ENCODE measurements at regions not wholly inside any gene's neighbourhood (a gene's known extent, or its start where the extent isn't known, plus 50 kb on each side); places are given as distances from the start of the nearest gene placed in this dataset.

- TF ChIP-seq, protein P1, sequence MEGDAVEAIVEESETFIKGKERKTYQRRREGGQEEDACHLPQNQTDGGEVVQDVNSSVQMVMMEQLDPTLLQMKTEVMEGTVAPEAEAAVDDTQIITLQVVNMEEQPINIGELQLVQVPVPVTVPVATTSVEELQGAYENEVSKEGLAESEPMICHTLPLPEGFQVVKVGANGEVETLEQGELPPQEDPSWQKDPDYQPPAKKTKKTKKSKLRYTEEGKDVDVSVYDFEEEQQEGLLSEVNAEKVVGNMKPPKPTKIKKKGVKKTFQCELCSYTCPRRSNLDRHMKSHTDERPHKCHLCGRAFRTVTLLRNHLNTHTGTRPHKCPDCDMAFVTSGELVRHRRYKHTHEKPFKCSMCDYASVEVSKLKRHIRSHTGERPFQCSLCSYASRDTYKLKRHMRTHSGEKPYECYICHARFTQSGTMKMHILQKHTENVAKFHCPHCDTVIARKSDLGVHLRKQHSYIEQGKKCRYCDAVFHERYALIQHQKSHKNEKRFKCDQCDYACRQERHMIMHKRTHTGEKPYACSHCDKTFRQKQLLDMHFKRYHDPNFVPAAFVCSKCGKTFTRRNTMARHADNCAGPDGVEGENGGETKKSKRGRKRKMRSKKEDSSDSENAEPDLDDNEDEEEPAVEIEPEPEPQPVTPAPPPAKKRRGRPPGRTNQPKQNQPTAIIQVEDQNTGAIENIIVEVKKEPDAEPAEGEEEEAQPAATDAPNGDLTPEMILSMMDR (IDR thresholded peaks at IDR 0.05; ENCODE audit: borderline replicate concordance, control extremely low read depth, extremely low read depth, insufficient read depth, missing control alignments) = peak; percentile 25
- in situ Hi-C loops (cut with MboI; ENCODE audit: low sequenced_read_pairs, unreplicated experiment) = loop anchor here (10.0 kb wide), 1 partner anchor 978 kb away; no protein-coding TSS in a partner anchor
- DNase-seq (ENCODE audit: low spot score) = peak; percentile 87
These were observed 110.8 kb upstream of the ATP11B start for GRCh38 chr3:182682263-182683241.

DNA sequence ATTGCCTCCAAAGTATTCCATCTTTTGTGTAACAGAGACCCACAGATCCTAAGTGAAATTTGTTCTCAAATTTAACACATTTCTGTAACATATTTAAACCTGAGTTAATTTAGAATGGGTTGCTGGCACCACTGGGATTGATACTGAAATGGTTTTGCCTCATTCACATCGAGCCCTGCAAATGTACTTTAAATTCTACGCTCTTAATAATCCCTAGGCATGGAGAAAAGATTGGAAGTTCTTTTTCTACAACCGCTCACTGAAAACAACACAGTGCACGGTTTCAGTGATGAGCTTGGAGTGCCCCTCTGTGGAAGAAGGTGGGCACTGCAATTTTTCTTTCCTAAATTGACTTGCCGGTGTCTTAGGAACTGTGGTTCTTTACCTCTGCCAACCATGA, 109.9 kb upstream of the ATP11B start:
- in situ Hi-C loops (cut with MboI; ENCODE audit: low sequenced_read_pairs, unreplicated experiment) = loop anchor here (10.0 kb wide), 1 partner anchor 979 kb away; no protein-coding TSS in a partner anchor
- peak; percentile 73 for DNase-seq (ENCODE audit: low spot score)
- TF ChIP-seq, protein P1 (IDR thresholded peaks at IDR 0.05; ENCODE audit: borderline replicate concordance, control extremely low read depth, extremely low read depth, insufficient read depth, missing control alignments) = peak; percentile 67

- in situ Hi-C loops (cut with MboI; ENCODE audit: low sequenced_read_pairs, unreplicated experiment) = loop anchor here (10.0 kb wide), 1 partner anchor 979 kb away; no protein-coding TSS in a partner anchor
- DNase-seq (ENCODE audit: low spot score) = no peak
- TF ChIP-seq, protein P1 (IDR thresholded peaks at IDR 0.05; ENCODE audit: borderline replicate concordance, control extremely low read depth, extremely low read depth, insufficient read depth, missing control alignments) = no peak
These were observed 109.4 kb upstream of the ATP11B start for GRCh38 chr3:182683858-182684257.

DNA sequence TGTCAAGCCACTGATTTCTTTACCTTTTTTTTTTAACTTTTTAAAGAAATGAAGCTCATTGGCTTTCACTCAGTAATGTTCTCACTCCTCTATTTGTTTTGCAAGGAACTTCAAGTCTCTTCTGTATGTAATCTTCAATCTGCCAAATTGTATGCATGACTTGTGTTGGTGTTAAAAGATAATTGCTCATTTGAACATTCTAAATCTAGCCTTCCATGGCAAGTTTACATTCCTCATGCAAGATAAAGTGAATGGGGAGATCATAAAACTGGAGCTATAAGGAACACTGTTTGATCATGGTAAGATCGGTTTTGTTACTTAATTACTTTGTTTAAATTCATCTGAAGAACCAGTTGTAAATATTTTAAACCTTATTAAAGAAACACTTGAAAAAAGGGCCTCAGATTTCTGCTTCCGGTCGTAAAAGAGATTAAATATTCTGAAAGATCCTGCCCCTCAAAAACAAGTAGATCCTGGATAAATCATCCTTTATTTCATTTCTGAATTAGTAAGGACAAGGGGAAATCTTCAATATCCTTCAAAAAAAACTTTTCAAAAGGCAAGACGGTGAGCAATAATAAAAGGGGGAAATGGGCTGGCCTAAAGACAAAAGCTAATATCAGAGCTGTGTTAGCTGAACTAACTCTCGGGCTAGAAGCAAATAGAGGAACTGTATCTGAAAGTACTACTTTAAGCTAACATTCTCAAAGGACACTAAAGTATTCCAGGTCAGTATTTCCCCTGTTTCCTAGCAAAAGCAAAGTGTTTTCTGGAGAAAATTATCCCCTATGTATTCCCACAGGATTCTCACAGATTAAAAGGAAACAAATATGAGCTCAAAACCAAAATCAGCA, 107.0 kb upstream of the ATP11B start:
- in situ Hi-C loops (cut with MboI; ENCODE audit: low sequenced_read_pairs, unreplicated experiment) = loop anchor here (10.0 kb wide), 1 partner anchor 981 kb away; no protein-coding TSS in a partner anchor
- no peak for DNase-seq (ENCODE audit: low spot score)
- TF ChIP-seq, protein P1 (IDR thresholded peaks at IDR 0.05; ENCODE audit: borderline replicate concordance, control extremely low read depth, extremely low read depth, insufficient read depth, missing control alignments) = no peak

GRCh38 chr3:182690172-182690571, 103.1 kb upstream of the ATP11B start:
- in situ Hi-C loops (cut with MboI; ENCODE audit: low sequenced_read_pairs, unreplicated experiment) = no loop called here
- TF ChIP-seq, protein P1 (IDR thresholded peaks at IDR 0.05; ENCODE audit: borderline replicate concordance, control extremely low read depth, extremely low read depth, insufficient read depth, missing control alignments) = no peak
- no peak for DNase-seq (ENCODE audit: low spot score)

- TF ChIP-seq, protein P1 (IDR thresholded peaks at IDR 0.05; ENCODE audit: borderline replicate concordance, control extremely low read depth, extremely low read depth, insufficient read depth, missing control alignments) = no peak
- DNase-seq (ENCODE audit: low spot score) = no peak
- in situ Hi-C loops (cut with MboI; ENCODE audit: low sequenced_read_pairs, unreplicated experiment) = no loop called here
These were observed 101.3 kb upstream of the ATP11B start for GRCh38 chr3:182692021-182692420.
